ENCODE measurements at regions not wholly inside any gene's neighbourhood (a gene's known extent, or its start where the extent isn't known, plus 50 kb on each side); places are given as distances from the start of the nearest gene placed in this dataset.

- no peaks in the 10 kb centered on the region for H3K27me3 ChIP-seq (ENCODE audit: insufficient read depth, low read depth, low read length)
Measured at GRCh38 chr1:67575861-67576260, 109.1 kb upstream of the GADD45A start.

GRCh38 chr1:67576474-67576873 is 108.5 kb upstream of the GADD45A start:
- Histone ChIP-seq H3K9me3 (ENCODE audit: low read length) (no peaks in the 10 kb centered on the region), H3K9me2 (ENCODE audit: insufficient read depth, low read length) (no peaks in the 10 kb centered on the region), H3K27me3 (ENCODE audit: insufficient read depth, low read depth, low read length) (no peaks in the 10 kb centered on the region), H3K4me3 (ENCODE audit: low read length) (no peak overlapping the region), H3F3A (ENCODE audit: insufficient read depth, low read length, poor library complexity, severe bottlenecking) (no peaks in the 10 kb centered on the region), H2AFZ (ENCODE audit: low read depth, low read length) (no peak overlapping the region), H3K9ac (ENCODE audit: low read length) (no peak overlapping the region), H4K20me1 (ENCODE audit: insufficient read depth) (no peaks in the 10 kb centered on the region), H3K79me2 (replicated peaks; ENCODE audit: insufficient read depth, low read length) (no peaks in the 10 kb centered on the region), H3K36me3 (ENCODE audit: insufficient read depth, low read length) (no peaks in the 10 kb centered on the region), H3K27ac (ENCODE audit: low read length) (no peak overlapping the region), H3K4me2 (ENCODE audit: low read length) (no peak overlapping the region)
- TF ChIP-seq POLR2AphosphoS5 (IDR thresholded peaks at IDR 0.05) = no peak
- no peak for TF ChIP-seq EZH2 (IDR thresholded peaks at IDR 0.05; ENCODE audit: borderline replicate concordance, insufficient read depth, low read length, poor library complexity, severe bottlenecking)
- TF ChIP-seq TAF1 (IDR thresholded peaks at IDR 0.05; ENCODE audit: low read depth) = no peak
- TF ChIP-seq RAD21 (conservative IDR thresholded peaks at IDR 0.05) = no peak
- no peak for TF ChIP-seq MXI1 (conservative IDR thresholded peaks at IDR 0.05; ENCODE audit: poor library complexity, severe bottlenecking)
- no peak for TF ChIP-seq CTCF (IDR thresholded peaks at IDR 0.05; ENCODE audit: poor library complexity, severe bottlenecking)

More at GRCh38 chr1:67575861-67576260, 109.1 kb upstream of the GADD45A start:
- H3F3A ChIP-seq (ENCODE audit: insufficient read depth, low read length, poor library complexity, severe bottlenecking) = no peaks in the 10 kb centered on the region
- no peaks in the 10 kb centered on the region for H3K9me2 ChIP-seq (ENCODE audit: insufficient read depth, low read length)
- H3K9ac ChIP-seq (ENCODE audit: low read length) = no peak overlapping the region
- TF ChIP-seq MXI1 (conservative IDR thresholded peaks at IDR 0.05; ENCODE audit: poor library complexity, severe bottlenecking) (no peak), REST (IDR thresholded peaks at IDR 0.05; ENCODE audit: borderline replicate concordance) (no peak), EP300 (conservative IDR thresholded peaks at IDR 0.05; ENCODE audit: poor library complexity, severe bottlenecking) (no peak), POLR2AphosphoS5 (IDR thresholded peaks at IDR 0.05) (no peak), EZH2 (IDR thresholded peaks at IDR 0.05; ENCODE audit: borderline replicate concordance, insufficient read depth, low read length, poor library complexity, severe bottlenecking) (no peak), SMC3 (conservative IDR thresholded peaks at IDR 0.05; ENCODE audit: poor library complexity) (no peak), CTCF (IDR thresholded peaks at IDR 0.05; ENCODE audit: poor library complexity, severe bottlenecking) (no peak), RAD21 (conservative IDR thresholded peaks at IDR 0.05) (no peak), TAF1 (IDR thresholded peaks at IDR 0.05; ENCODE audit: low read depth) (no peak)
- H3K79me2 ChIP-seq (replicated peaks; ENCODE audit: insufficient read depth, low read length) = no peaks in the 10 kb centered on the region
- no peak overlapping the region for H3K4me2 ChIP-seq (ENCODE audit: low read length)
- H4K20me1 ChIP-seq (ENCODE audit: insufficient read depth) = no peaks in the 10 kb centered on the region
- no peak overlapping the region for H3K27ac ChIP-seq (ENCODE audit: low read length)
- no peaks in the 10 kb centered on the region for H3K9me3 ChIP-seq (ENCODE audit: low read length)
- H3K36me3 ChIP-seq (ENCODE audit: insufficient read depth, low read length) = no peaks in the 10 kb centered on the region
- no peak overlapping the region for H2AFZ ChIP-seq (ENCODE audit: low read depth, low read length)
- H3K4me3 ChIP-seq (ENCODE audit: low read length) = no peak overlapping the region

Data from neural cell (in vitro differentiated cells).